Memory B cell (primary cell): ENCODE measurements at regions not wholly inside any gene's neighbourhood (a gene's known extent, or its start where the extent isn't known, plus 50 kb on each side); places are given as distances from the start of the nearest gene placed in this dataset.

Source experiments
- ATAC-seq: fragments of 150-1000 bp; cut with Tn5 transposase; 2 replicates; pipeline ENCODE4 v1.10.0; 2021; ENCODE audit warnings: low read depth, mild to moderate bottlenecking, moderate library complexity
- DNase-seq, 2 donors: peaks; one replicate each; pipeline ENCODE4 v3.0.0; 2022; ENCODE audit warnings: low spot score in 2 of 2
- H3K27ac Mint-ChIP-seq: one replicate; pipeline ENCODE4 v1.8.0; 2022; ENCODE audit warnings: mild to moderate bottlenecking, moderate library complexity, mixed read lengths
- H3K27me3 Mint-ChIP-seq: one replicate; pipeline ENCODE4 v1.8.0; 2022; ENCODE audit warnings: mixed read lengths
- H3K36me3 Mint-ChIP-seq: one replicate; pipeline ENCODE4 v1.8.0; 2022; ENCODE audit warnings: mild to moderate bottlenecking, mixed read lengths
- H3K4me1 Mint-ChIP-seq: one replicate; pipeline ENCODE4 v1.8.0; 2022; ENCODE audit warnings: mixed read lengths
- H3K4me3 Mint-ChIP-seq: one replicate; pipeline ENCODE4 v1.8.0; 2022; ENCODE audit warnings: mild to moderate bottlenecking, moderate library complexity, mixed read lengths
- H3K9me3 Mint-ChIP-seq: one replicate; pipeline ENCODE4 v1.8.0; 2022; ENCODE audit warnings: mixed read lengths

DNA sequence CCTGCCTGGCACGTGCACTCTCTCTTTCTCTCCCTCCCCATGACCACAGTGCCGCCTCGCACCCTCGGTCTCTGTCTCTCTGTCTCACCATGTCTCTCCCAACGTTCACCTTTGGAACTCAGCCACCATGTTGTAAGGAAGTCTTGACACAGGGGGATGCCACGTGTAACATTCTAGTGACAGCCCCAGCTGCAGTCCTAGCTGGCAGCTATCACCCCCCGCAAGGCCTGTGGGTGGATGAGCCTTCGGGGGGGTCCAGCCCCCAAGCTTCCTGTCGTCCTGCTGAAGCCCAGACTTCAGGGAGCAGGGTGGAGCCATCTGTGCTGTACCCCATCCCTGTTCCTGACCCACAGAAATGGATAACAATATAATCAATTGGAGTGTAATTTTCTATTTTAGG is 118.5 kb downstream of the SOX1 start:
- Mint-ChIP-seq H3K4me1 (no peaks in the 10 kb centered on the region), H3K27me3 (no peaks in the 10 kb centered on the region), H3K27ac (no peak overlapping the region), H3K36me3 (no peaks in the 10 kb centered on the region), H3K4me3 (no peak overlapping the region), H3K9me3 (peaks cover 3% of the 10 kb centered on the region)
- no peak for DNase-seq
- ATAC-seq = no peak

DNA sequence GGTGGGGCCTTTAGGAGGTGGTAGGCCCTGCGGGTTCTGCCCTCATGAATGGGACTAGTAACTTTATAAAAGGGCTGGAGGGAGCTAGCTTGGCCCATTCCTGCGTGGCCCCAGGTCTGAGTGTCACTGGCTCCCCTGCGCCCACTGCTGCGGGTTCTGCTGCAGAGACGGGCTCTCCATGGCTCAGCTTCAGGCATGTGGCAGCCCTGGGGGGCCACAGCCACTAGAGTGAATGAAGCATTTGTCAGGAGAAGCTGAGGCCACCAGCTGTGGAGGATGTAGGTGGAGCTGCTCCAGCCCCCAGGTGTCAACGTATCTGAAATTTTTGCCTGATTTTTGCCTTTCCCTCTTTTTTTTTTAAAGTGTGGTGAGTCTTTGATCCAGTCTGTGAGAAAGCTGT is 119.1 kb downstream of the SOX1 start:
- no peak for ATAC-seq
- Mint-ChIP-seq H3K9me3 (peaks cover 3% of the 10 kb centered on the region), H3K36me3 (no peaks in the 10 kb centered on the region), H3K4me1 (no peaks in the 10 kb centered on the region), H3K27me3 (no peaks in the 10 kb centered on the region), H3K4me3 (no peak overlapping the region), H3K27ac (no peak overlapping the region)
- no peak for DNase-seq

DNA sequence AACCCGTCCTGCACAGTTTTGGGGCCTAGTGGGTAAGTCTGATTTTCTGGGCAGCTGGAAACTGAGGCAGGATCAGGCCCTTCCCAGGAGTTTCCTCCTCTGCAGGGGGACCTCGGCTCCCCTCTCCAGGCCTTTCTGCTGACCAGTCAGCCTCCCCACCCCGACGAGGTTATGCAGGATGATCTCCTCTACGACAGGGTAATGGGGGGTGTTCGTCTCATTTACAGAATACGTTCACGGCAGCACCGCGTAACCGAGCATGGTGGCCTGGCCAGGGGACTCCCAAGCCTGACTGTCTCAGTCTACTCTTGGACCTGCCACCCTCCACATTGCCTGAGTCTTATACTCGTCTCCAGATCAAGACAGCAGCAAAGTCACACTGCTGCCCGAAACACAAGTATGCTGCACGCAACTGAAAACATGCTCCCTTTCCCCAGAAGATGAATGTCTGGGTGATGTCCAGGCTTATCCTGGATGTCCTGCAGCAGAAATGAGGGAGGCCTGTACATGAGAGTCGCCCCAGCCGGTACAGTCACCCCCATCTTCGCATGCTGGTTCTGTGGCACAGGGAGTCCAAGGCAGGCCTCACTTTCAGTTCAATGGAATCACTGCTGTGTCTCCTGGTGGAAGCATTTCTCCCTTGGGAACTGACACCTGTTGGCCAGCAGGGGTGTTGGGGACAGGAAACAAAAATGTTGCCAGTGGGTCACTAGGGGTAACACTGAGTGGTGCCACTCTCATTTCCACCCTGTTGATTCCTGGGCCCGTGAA is 120.8 kb downstream of the SOX1 start:
- Mint-ChIP-seq H3K9me3 (peaks cover 8% of the 10 kb centered on the region), H3K27ac (no peak overlapping the region), H3K27me3 (no peaks in the 10 kb centered on the region), H3K4me3 (no peak overlapping the region), H3K36me3 (no peaks in the 10 kb centered on the region), H3K4me1 (no peaks in the 10 kb centered on the region)
- DNase-seq = no peak
- ATAC-seq = no peak

DNA sequence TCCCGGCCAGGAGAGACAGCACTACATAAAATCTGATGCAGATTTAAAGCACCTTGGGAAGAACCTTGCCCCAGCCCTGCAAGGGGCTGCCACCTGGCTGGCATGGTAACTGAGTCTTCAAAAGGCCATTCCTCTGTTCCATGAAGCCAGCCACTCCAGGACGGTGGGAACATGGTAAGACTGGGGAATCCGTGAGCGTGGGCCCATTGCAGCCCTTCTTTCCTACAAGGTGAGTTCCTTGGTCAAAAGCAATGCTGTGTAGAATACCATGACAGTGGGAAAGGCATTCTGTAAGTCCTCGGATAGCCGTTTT is 121.3 kb downstream of the SOX1 start:
- Mint-ChIP-seq H3K4me1 (no peaks in the 10 kb centered on the region), H3K9me3 (peaks cover 13% of the 10 kb centered on the region), H3K27me3 (no peaks in the 10 kb centered on the region), H3K4me3 (no peak overlapping the region), H3K36me3 (no peaks in the 10 kb centered on the region), H3K27ac (no peak overlapping the region)
- ATAC-seq (no peak), DNase-seq (no peak)

DNA sequence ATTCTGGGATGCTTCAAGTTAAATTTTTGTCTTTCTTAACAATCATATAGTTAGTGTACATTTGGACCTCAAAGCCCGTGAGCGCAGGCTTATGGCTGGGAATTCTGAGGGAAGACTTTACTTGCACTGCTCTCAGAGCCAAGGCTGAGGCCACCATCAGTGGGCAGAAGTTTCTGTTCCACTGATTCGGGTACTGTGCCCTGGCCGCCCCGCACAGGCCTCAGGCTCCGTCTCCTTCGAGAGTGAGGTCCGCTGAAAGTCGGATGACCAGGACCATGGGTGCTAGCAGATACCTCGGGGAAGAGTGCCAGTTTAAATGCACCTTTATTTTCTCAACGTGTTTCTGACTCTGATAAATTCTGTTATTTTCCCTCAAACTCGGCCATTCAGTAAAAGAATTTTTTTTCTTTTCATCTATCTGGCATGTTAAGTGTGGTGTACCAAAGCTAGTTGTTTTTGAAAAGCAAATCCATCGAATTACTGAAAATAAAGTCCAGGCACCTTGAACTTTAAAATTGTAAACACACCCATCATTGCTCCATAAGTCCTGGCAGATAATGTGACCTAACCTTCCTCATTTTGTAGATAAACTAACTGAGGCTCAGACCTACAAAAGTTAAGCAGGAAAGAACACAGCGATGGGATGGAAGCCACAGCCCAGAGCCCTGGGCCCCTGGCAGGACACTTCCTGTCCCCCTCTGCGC is 126.7 kb downstream of the SOX1 start:
- no peak for ATAC-seq
- Mint-ChIP-seq H3K27me3 (peaks cover 3% of the 10 kb centered on the region), H3K9me3 (peaks cover 14% of the 10 kb centered on the region), H3K4me3 (no peak overlapping the region), H3K4me1 (no peaks in the 10 kb centered on the region), H3K36me3 (peaks cover 3% of the 10 kb centered on the region), H3K27ac (no peak overlapping the region)
- DNase-seq = no peak

DNA sequence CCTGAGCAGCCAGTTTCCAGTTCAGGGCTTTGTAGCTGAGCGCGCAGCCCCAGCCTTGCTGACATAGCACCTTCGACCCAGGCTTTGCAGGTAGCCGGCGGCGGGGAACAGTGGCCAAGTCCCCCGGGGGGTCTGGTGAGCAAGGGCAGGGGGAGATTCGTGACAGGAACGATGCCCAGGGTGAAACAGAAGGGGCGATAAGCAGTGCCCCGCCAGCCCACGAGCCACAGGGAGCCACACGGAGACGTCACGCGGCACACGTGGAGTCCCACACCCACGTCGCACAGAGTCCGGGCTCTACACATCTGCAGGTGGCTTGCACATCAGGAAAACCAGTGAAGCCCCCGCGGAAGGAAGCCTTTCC is 127.2 kb downstream of the SOX1 start:
- H3K27me3 Mint-ChIP-seq = peaks cover 3% of the 10 kb centered on the region
- no peak for DNase-seq
- H3K9me3 Mint-ChIP-seq = peaks cover 14% of the 10 kb centered on the region
- H3K36me3 Mint-ChIP-seq = peaks cover 3% of the 10 kb centered on the region
- ATAC-seq = no peak
- H3K4me1 Mint-ChIP-seq = no peaks in the 10 kb centered on the region
- no peak overlapping the region for H3K4me3 Mint-ChIP-seq
- H3K27ac Mint-ChIP-seq = no peak overlapping the region

DNA sequence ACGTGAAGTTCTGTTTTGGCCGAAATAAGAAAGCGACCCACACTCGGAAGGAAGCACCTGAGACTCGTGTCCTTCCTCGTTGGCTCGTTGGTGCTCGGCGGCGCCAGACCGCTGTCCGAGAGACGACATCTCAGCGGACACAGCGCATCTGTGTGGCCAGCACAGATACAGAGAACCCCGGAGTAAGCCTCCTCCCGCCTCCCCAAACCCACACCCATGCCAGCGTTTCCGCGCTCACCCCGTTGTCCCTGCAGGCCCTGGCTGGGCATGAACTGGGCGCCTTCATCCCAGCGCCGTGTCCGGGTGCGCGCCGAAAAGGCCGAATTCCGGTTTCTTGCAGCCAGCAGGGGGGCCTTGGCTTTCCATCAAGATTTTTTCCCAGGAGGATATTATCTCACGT is 127.6 kb downstream of the SOX1 start:
- Mint-ChIP-seq H3K27ac (no peak overlapping the region), H3K27me3 (peaks cover 3% of the 10 kb centered on the region), H3K4me1 (no peaks in the 10 kb centered on the region), H3K9me3 (peaks cover 14% of the 10 kb centered on the region), H3K36me3 (peaks cover 3% of the 10 kb centered on the region), H3K4me3 (no peak overlapping the region)
- ATAC-seq (no peak), DNase-seq (no peak)

DNA sequence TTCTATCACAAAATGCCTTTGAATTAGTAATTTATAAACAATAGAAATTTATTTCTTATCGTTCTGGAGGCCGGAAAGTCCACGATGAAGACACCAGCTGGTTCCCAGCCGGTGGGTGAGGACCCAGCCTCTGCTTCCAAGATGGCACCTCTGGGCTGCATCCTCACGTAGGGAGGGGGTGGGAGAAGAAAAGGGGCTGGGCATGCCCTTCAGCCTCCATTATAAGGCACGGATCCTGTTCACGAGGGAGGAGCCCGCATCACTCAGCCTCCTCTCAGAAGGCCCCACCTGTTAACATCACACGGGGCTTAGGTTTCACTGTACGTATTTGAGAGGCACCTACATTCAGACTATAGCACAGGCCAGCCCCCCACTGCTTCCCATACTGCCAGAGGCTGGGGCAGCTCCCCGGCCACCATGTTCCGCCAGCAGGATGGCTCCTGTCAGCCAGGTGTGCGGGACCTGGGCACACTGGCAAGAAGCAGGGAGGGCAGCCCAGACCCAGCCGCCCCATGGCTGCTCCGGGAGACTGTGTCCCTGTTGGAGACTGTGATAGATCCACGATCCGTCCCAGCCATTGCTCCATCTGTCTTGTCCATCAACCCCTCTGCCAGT is 131.6 kb downstream of the SOX1 start:
- H3K9me3 Mint-ChIP-seq = peaks cover 3% of the 10 kb centered on the region
- no peaks in the 10 kb centered on the region for H3K4me1 Mint-ChIP-seq
- H3K4me3 Mint-ChIP-seq = no peak overlapping the region
- ATAC-seq = no peak
- no peak for DNase-seq
- peaks cover 3% of the 10 kb centered on the region for H3K27me3 Mint-ChIP-seq
- peaks cover 3% of the 10 kb centered on the region for H3K36me3 Mint-ChIP-seq
- H3K27ac Mint-ChIP-seq = no peak overlapping the region

DNA sequence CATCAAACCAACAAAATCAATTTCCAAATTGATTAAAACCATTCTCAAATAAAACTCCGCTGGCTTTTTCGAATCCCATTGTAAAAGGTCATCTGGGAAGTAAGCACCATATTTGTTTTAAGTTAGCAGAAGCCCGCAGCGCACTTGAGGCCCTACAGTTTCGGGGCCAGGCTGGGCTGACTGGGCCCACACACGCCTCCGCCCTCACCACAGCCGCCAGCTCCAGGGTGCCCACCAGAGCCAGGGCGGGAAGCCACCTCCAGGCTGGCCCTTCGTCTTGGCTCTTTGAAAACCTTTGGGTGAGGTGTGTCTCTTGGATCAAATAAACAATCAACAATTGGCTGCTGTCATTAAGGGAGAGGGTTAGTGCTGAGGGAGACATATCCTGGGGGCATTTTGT is 133.3 kb downstream of the SOX1 start:
- peaks cover 3% of the 10 kb centered on the region for H3K4me1 Mint-ChIP-seq
- H3K9me3 Mint-ChIP-seq = peaks cover 3% of the 10 kb centered on the region
- H3K36me3 Mint-ChIP-seq = peaks cover 3% of the 10 kb centered on the region
- DNase-seq = no peak
- ATAC-seq = no peak
- no peak overlapping the region for H3K4me3 Mint-ChIP-seq
- H3K27me3 Mint-ChIP-seq = peaks cover 17% of the 10 kb centered on the region
- no peak overlapping the region for H3K27ac Mint-ChIP-seq

DNA sequence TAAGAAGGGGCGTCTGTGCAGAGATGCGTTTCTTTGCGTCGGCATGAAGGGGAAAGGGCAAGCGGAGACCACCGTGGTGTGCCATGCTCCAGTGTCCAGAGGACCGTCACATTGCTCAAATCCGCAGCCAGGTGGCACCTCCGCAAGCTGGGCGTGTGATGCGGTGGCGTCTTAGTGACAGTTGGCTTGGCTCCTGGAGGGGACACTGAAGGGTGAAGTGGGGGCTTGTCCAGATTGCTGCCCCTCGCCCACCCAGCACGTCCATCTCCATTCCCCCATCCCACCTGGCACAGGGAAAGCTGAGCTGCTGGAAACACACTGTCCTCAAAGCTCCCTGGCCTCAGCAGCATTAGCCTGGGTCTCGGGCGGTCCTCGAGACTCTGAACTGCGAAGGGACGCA is 135.3 kb downstream of the SOX1 start:
- H3K9me3 Mint-ChIP-seq = no peaks in the 10 kb centered on the region
- H3K27ac Mint-ChIP-seq = no peak overlapping the region
- H3K36me3 Mint-ChIP-seq = no peaks in the 10 kb centered on the region
- H3K4me3 Mint-ChIP-seq = no peak overlapping the region
- DNase-seq = no peak
- ATAC-seq = no peak
- peaks cover 3% of the 10 kb centered on the region for H3K4me1 Mint-ChIP-seq
- H3K27me3 Mint-ChIP-seq = peaks cover 15% of the 10 kb centered on the region

DNA sequence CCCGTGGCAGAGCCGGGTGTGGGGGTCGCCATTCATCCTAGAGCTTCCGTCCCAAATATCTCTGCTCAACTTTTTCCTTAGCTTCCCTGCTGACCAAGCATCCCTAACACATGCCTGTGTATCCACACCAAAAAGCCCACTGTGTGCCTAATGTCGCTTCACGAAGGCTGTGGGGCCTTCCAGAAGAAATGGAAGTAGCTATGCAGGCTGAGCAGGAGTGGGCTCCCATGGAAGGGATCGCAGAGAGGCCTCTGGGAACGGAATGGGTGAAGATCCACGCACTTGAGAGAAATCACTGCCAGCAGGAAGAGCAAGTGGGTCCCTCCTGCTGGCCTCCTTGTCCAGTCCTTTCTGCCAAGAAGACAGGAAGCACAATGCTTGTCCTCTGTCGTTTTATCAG is 136.0 kb downstream of the SOX1 start:
- no peak for DNase-seq
- peaks cover 3% of the 10 kb centered on the region for H3K4me1 Mint-ChIP-seq
- H3K36me3 Mint-ChIP-seq = no peaks in the 10 kb centered on the region
- no peaks in the 10 kb centered on the region for H3K9me3 Mint-ChIP-seq
- no peak overlapping the region for H3K4me3 Mint-ChIP-seq
- peaks cover 15% of the 10 kb centered on the region for H3K27me3 Mint-ChIP-seq
- no peak for ATAC-seq
- no peak overlapping the region for H3K27ac Mint-ChIP-seq

DNA sequence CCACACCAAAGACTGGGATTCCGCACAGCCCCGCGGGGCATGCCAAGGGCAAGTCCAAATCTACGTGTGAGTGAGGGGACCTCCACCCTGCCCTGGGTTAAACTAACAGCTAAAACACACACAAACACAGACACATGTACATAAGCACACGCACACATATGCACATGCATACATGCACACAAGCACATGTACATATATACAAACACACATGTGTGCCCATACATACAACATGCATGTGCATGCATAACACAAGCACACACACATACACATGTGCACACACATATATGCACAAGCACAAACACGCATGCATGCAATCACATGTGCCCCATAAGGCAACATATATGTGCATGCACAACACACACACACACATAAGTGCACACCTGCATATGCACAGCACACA is 136.7 kb downstream of the SOX1 start:
- no peak overlapping the region for H3K4me3 Mint-ChIP-seq
- peaks cover 17% of the 10 kb centered on the region for H3K27me3 Mint-ChIP-seq
- no peak overlapping the region for H3K27ac Mint-ChIP-seq
- ATAC-seq (no peak), DNase-seq (no peak)
- H3K9me3 Mint-ChIP-seq = no peaks in the 10 kb centered on the region
- H3K36me3 Mint-ChIP-seq = no peaks in the 10 kb centered on the region
- H3K4me1 Mint-ChIP-seq = peaks cover 3% of the 10 kb centered on the region

DNA sequence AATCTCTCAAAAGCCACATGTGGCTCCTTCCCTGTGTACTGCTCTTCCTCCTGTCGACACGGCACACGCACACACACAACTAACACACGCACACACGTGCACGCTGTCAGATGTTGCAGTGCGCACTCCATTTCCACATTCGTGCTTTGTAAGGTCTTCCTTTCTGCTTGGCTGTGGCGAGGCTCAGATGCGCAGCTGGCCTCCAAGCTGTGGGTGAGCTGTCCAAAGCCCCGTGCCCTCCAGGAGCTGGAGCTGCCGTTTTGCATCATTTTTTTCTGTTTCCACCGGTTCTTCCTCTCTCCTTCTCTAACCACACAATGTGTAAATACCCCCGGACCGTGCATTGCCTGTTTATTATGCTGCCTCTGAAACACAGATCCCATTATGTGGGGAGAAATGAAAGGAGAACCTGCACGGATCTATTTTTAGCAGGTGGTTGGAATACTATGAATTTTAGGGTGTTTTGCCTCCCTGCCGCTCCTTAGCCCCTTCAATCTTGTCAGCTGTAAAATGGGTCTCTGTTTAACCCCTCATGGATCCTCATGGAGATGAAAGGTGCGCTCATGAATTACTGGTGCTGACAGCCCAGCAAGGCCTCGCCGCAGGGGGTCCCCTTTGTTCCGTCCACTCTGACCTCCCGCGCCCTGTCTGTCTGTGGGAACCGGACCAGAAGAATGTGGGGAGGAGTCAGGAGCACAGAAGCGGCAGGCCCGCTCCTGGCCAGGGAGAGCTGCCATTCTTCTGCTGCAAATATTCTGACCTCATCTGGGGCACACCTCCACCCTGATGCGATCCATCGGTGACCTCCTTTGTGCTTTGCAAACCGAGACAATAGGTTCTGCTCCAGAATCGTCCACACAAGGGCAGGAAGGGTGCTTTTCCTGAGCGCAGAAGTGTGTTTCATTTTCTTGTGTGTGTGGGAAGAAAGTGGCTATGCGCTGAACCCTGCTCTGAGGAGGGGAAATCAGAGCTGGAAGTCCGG is 137.7 kb downstream of the SOX1 start:
- Mint-ChIP-seq H3K27ac (no peak overlapping the region), H3K4me3 (no peak overlapping the region), H3K9me3 (no peaks in the 10 kb centered on the region), H3K27me3 (peaks cover 17% of the 10 kb centered on the region), H3K36me3 (no peaks in the 10 kb centered on the region), H3K4me1 (peaks cover 3% of the 10 kb centered on the region)
- no peak for DNase-seq
- no peak for ATAC-seq

DNA sequence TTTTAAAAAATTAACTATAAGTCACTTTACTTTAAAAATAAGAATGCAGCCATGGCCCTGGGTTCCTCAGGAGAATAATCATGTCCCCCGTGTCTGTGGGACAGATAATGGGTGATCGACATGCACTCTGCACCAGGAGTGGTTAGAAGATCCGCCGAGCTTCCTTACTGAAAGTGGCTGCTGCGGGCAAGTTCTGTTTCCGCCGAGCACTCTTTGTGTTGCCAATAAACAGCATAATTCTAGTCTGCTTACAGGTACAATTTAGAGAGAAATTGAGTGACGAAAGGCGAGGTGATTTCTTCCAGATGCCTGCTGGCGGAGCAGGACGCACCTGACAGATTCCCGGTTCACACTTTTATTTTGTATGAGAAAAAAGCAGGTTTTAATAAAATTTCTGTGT is 139.0 kb downstream of the SOX1 start:
- H3K4me1 Mint-ChIP-seq = peaks cover 3% of the 10 kb centered on the region
- no peak overlapping the region for H3K27ac Mint-ChIP-seq
- H3K27me3 Mint-ChIP-seq = peaks cover 17% of the 10 kb centered on the region
- DNase-seq = no peak
- H3K4me3 Mint-ChIP-seq = no peak overlapping the region
- no peaks in the 10 kb centered on the region for H3K36me3 Mint-ChIP-seq
- no peak for ATAC-seq
- no peaks in the 10 kb centered on the region for H3K9me3 Mint-ChIP-seq
